ENCODE measurements at regions not wholly inside any gene's neighbourhood (a gene's known extent, or its start where the extent isn't known, plus 50 kb on each side); places are given as distances from the start of the nearest gene placed in this dataset.

- TF ChIP-seq RAD21 (IDR thresholded peaks at IDR 0.05; ENCODE audit: low read length), result no peak
Observed at GRCh38 chr10:59553162-59553900, 156.3 kb downstream of the SLC16A9 start (continued).

GRCh38 chr10:59550061-59550460 lies 159.6 kb downstream of the SLC16A9 start:
- no peaks in the 10 kb centered on the region for H3K9me3 ChIP-seq
- H2AFZ ChIP-seq (ENCODE audit: low read depth), result no peak overlapping the region
- no peaks in the 10 kb centered on the region for H3F3A ChIP-seq (replicated peaks; ENCODE audit: insufficient read depth)
- H3K4me1 ChIP-seq (ENCODE audit: control insufficient read depth in 1 of 2, insufficient read depth in 2 of 2, low read depth in 1 of 2, low read length in 1 of 2), result no peaks in the 10 kb centered on the region
- H3K4me2 ChIP-seq, result no peak overlapping the region
- 77% methylated on average over 4 of the region's 4 CpGs for WGBS (ENCODE audit: low lambda C conversion rate)
- H3K4me3 ChIP-seq (ENCODE audit: low read depth in 2 of 2, low read length in 1 of 2), result no peak overlapping the region
- POLR2A ChIA-PET, result no interaction called here
- H3K27ac ChIP-seq (ENCODE audit: low read depth in 2 of 2, low read length in 1 of 2), result no peak overlapping the region
- no peaks in the 10 kb centered on the region for H3K9me2 ChIP-seq
- no peak overlapping the region for H3K9ac ChIP-seq
- CTCF ChIA-PET, result interaction anchor here (0.7 to 1.5 kb wide), 3 partner anchors 10 to 30 kb away, joined by 3 read pairs; no protein-coding TSS in a partner anchor
- no peak for DNase-seq
- no peaks in the 10 kb centered on the region for H4K20me1 ChIP-seq (ENCODE audit: insufficient read depth)
- H3K27me3 ChIP-seq (ENCODE audit: insufficient read depth), result no peaks in the 10 kb centered on the region
- H3K79me2 ChIP-seq (ENCODE audit: insufficient read depth), result no peaks in the 10 kb centered on the region
- H3K36me3 ChIP-seq (replicated peaks in 1 of 2; ENCODE audit: control insufficient read depth in 1 of 2, insufficient read depth in 2 of 2, low read length in 1 of 2), result no peaks in the 10 kb centered on the region
- no peak for TF ChIP-seq RCOR1 (IDR thresholded peaks at IDR 0.05; ENCODE audit: low read length)
- no peak for TF ChIP-seq TCF12 (IDR thresholded peaks at IDR 0.05)
- TF ChIP-seq REST (IDR thresholded peaks at IDR 0.05; ENCODE audit: low read depth, low read length), result no peak
- no peak for TF ChIP-seq SIN3A (IDR thresholded peaks at IDR 0.05; ENCODE audit: borderline replicate concordance, low read depth, low read length)
- TF ChIP-seq RFX5 (IDR thresholded peaks at IDR 0.05; ENCODE audit: low read length), result no peak

GRCh38 chr10:59538623-59539022 lies 171.0 kb downstream of the SLC16A9 start:
- H4K20me1 ChIP-seq (ENCODE audit: insufficient read depth), result no peaks in the 10 kb centered on the region
- TF ChIP-seq RFX5 (IDR thresholded peaks at IDR 0.05; ENCODE audit: low read length) (no peak), NFIC (IDR thresholded peaks at IDR 0.05; ENCODE audit: borderline replicate concordance) (no peak), FOSL2 (IDR thresholded peaks at IDR 0.05; ENCODE audit: borderline replicate concordance, low read depth) (no peak), TEAD4 (IDR thresholded peaks at IDR 0.05; ENCODE audit: borderline replicate concordance, insufficient read depth) (no peak), REST (IDR thresholded peaks at IDR 0.05; ENCODE audit: low read depth, low read length) (no peak), SIN3A (IDR thresholded peaks at IDR 0.05; ENCODE audit: borderline replicate concordance, low read depth, low read length) (no peak)
- peaks cover 8 to 16% of the 10 kb centered on the region in 2 experiments; a peak in 3 of 4 replicates for H3K4me1 ChIP-seq (ENCODE audit: control insufficient read depth in 1 of 2, insufficient read depth in 2 of 2, low read depth in 1 of 2, low read length in 1 of 2)
- 85% methylated on average over 10 of the region's 11 CpGs for WGBS (ENCODE audit: low lambda C conversion rate)
- CTCF ChIA-PET, result interaction anchor here (0.6 to 1.2 kb wide), 2 partner anchors 19 to 576 kb away, joined by 3 to 4 read pairs; no protein-coding TSS in a partner anchor
- H3K27me3 ChIP-seq (ENCODE audit: insufficient read depth), result no peaks in the 10 kb centered on the region
- no peaks in the 10 kb centered on the region for H3K79me2 ChIP-seq (ENCODE audit: insufficient read depth)
- H3K9me2 ChIP-seq, result no peaks in the 10 kb centered on the region
- H3K9me3 ChIP-seq, result no peaks in the 10 kb centered on the region
- no peak for DNase-seq
- no peak overlapping the region for H3K27ac ChIP-seq (ENCODE audit: low read depth in 2 of 2, low read length in 1 of 2)
- H3F3A ChIP-seq (replicated peaks; ENCODE audit: insufficient read depth), result peaks cover 21% of the 10 kb centered on the region
- H3K4me2 ChIP-seq, result no peak overlapping the region
- no peak overlapping the region for H2AFZ ChIP-seq (ENCODE audit: low read depth)
- no peaks in the 10 kb centered on the region for H3K36me3 ChIP-seq (replicated peaks in 1 of 2; ENCODE audit: control insufficient read depth in 1 of 2, insufficient read depth in 2 of 2, low read length in 1 of 2)
- H3K4me3 ChIP-seq (ENCODE audit: low read depth in 2 of 2, low read length in 1 of 2), result no peak overlapping the region
- POLR2A ChIA-PET, result no interaction called here
- H3K9ac ChIP-seq, result no peak overlapping the region

All from SK-N-SH (cell line).